ENCODE measurements at regions not wholly inside any gene's neighbourhood (a gene's known extent, or its start where the extent isn't known, plus 50 kb on each side); places are given as distances from the start of the nearest gene placed in this dataset.

GRCh38 chr12:90075685-90076084, 367.0 kb upstream of the ATP2B1 start:
- TF ChIP-seq EZH2phosphoT487 (conservative IDR thresholded peaks at IDR 0.05; ENCODE audit: low read length), result no peak
- no peak for TF ChIP-seq CTCF (IDR thresholded peaks at IDR 0.05; ENCODE audit: insufficient read depth, low read length, poor library complexity, severe bottlenecking)
- peak overlapping the region; percentile 89 for H3K27ac ChIP-seq (ENCODE audit: low read depth, low read length)
- peak overlapping the region; percentile 4 for H2AFZ ChIP-seq (ENCODE audit: low read depth, low read length, severe bottlenecking)
- peak overlapping the region; percentile 46 for H3K4me2 ChIP-seq (ENCODE audit: low read depth, low read length, poor library complexity, severe bottlenecking)
- H3K9me3 ChIP-seq (ENCODE audit: insufficient read depth, low read length), result peaks cover 5% of the 10 kb centered on the region; the same call in 1 of the 2 replicates
- peaks cover 13% of the 10 kb centered on the region; the same call in 1 of the 2 replicates for H3F3A ChIP-seq (ENCODE audit: insufficient read depth)
- peaks cover under 1% of the 10 kb centered on the region; the same call in 1 of the 2 replicates for H3K36me3 ChIP-seq (ENCODE audit: low read length)
- H3K4me3 ChIP-seq (ENCODE audit: insufficient read depth, low read length, poor library complexity, severe bottlenecking), result no peak overlapping the region
- no peaks in the 10 kb centered on the region for H3K27me3 ChIP-seq (ENCODE audit: low read length)
- H3K9me2 ChIP-seq (replicated peaks; ENCODE audit: insufficient read depth, low read length), result no peaks in the 10 kb centered on the region
- H4K20me1 ChIP-seq (ENCODE audit: low read depth, low read length), result no peaks in the 10 kb centered on the region
- no peaks in the 10 kb centered on the region for H3K79me2 ChIP-seq (ENCODE audit: insufficient read depth, low read length)
- H3K9ac ChIP-seq (ENCODE audit: low read length), result peak overlapping the region; percentile 40

- H4K20me1 ChIP-seq (ENCODE audit: low read depth, low read length), result no peaks in the 10 kb centered on the region
- H3K4me2 ChIP-seq (ENCODE audit: low read depth, low read length, poor library complexity, severe bottlenecking), result peak overlapping the region; percentile 54
- peak overlapping the region; percentile 89 for H3K27ac ChIP-seq (ENCODE audit: low read depth, low read length)
- no peaks in the 10 kb centered on the region for H3K79me2 ChIP-seq (ENCODE audit: insufficient read depth, low read length)
- H3K36me3 ChIP-seq (ENCODE audit: low read length), result peaks cover 3% of the 10 kb centered on the region; the same call in 1 of the 2 replicates
- H3K9me2 ChIP-seq (replicated peaks; ENCODE audit: insufficient read depth, low read length), result no peaks in the 10 kb centered on the region
- no peaks in the 10 kb centered on the region for H3K27me3 ChIP-seq (ENCODE audit: low read length)
- TF ChIP-seq CTCF (IDR thresholded peaks at IDR 0.05; ENCODE audit: insufficient read depth, low read length, poor library complexity, severe bottlenecking), result no peak
- no peak for TF ChIP-seq EZH2phosphoT487 (conservative IDR thresholded peaks at IDR 0.05; ENCODE audit: low read length)
- no peak overlapping the region for H3K4me3 ChIP-seq (ENCODE audit: insufficient read depth, low read length, poor library complexity, severe bottlenecking)
- peaks cover 12% of the 10 kb centered on the region; the same call in 1 of the 2 replicates for H3K9me3 ChIP-seq (ENCODE audit: insufficient read depth, low read length)
- H3K9ac ChIP-seq (ENCODE audit: low read length), result no peak overlapping the region
- peaks cover 5% of the 10 kb centered on the region; the same call in 1 of the 2 replicates for H3F3A ChIP-seq (ENCODE audit: insufficient read depth)
- H2AFZ ChIP-seq (ENCODE audit: low read depth, low read length, severe bottlenecking), result no peak overlapping the region
Observed at GRCh38 chr12:90074086-90074485, 365.4 kb upstream of the ATP2B1 start.

GRCh38 chr12:90071996-90072395, 363.4 kb upstream of the ATP2B1 start:
- Histone ChIP-seq H3K79me2 (ENCODE audit: insufficient read depth, low read length) (no peaks in the 10 kb centered on the region), H3K9me3 (ENCODE audit: insufficient read depth, low read length) (peaks cover 12% of the 10 kb centered on the region; the same call in 1 of the 2 replicates), H4K20me1 (ENCODE audit: low read depth, low read length) (no peaks in the 10 kb centered on the region), H3K27ac (ENCODE audit: low read depth, low read length) (peak overlapping the region; percentile 89; the same call in 1 of the 2 replicates), H3K9ac (ENCODE audit: low read length) (no peak overlapping the region), H2AFZ (ENCODE audit: low read depth, low read length, severe bottlenecking) (no peak overlapping the region), H3K4me3 (ENCODE audit: insufficient read depth, low read length, poor library complexity, severe bottlenecking) (no peak overlapping the region), H3K4me2 (ENCODE audit: low read depth, low read length, poor library complexity, severe bottlenecking) (no peak overlapping the region), H3F3A (ENCODE audit: insufficient read depth) (0 out of 2 replicates have a peak, but pooled peaks cover 3% of the 10 kb centered on the region), H3K9me2 (replicated peaks; ENCODE audit: insufficient read depth, low read length) (no peaks in the 10 kb centered on the region), H3K36me3 (ENCODE audit: low read length) (peaks cover 3% of the 10 kb centered on the region; the same call in 1 of the 2 replicates), H3K27me3 (ENCODE audit: low read length) (no peaks in the 10 kb centered on the region)
- TF ChIP-seq EZH2phosphoT487 (conservative IDR thresholded peaks at IDR 0.05; ENCODE audit: low read length) (no peak), CTCF (IDR thresholded peaks at IDR 0.05; ENCODE audit: insufficient read depth, low read length, poor library complexity, severe bottlenecking) (no peak)
